CD4-positive, alpha-beta T cell treated with Interleukin-17A for 1 hour (primary cell): ENCODE measurements at regions not wholly inside any gene's neighbourhood (a gene's known extent, or its start where the extent isn't known, plus 50 kb on each side); places are given as distances from the start of the nearest gene placed in this dataset.
"Not testable (repeated sequence)": the region's sequence is repeated elsewhere in the genome, so short reads cannot be mapped to it uniquely, and the experiment has no call there.

Experiments
- DNase-seq: peaks from one replicate; pipeline ENCODE4 v3.0.0-alpha.2; 2020

- DNase-seq, result no peak
Measured at GRCh38 chr9:19926774-19927173, 137.9 kb upstream of the SLC24A2 start.

- DNase-seq, result peak; percentile 84
Measured at GRCh38 chr9:19925674-19926503, 137.1 kb upstream of the SLC24A2 start.

GRCh38 chr9:19924080-19924479 lies 135.2 kb upstream of the SLC24A2 start:
- DNase-seq, result no peak

- DNase-seq, result no peak
Measured at GRCh38 chr9:19922476-19923118, 133.8 kb upstream of the SLC24A2 start.

GRCh38 chr9:19920401-19920800 lies 131.6 kb upstream of the SLC24A2 start:
- no peak for DNase-seq

GRCh38 chr9:19918630-19919029 lies 129.8 kb upstream of the SLC24A2 start:
- DNase-seq, result no peak

GRCh38 chr9:19914044-19914443 lies 125.2 kb upstream of the SLC24A2 start:
- DNase-seq, result no peak

GRCh38 chr9:19913151-19913550 lies 124.3 kb upstream of the SLC24A2 start:
- no peak for DNase-seq

GRCh38 chr9:19903076-19903475 lies 114.2 kb upstream of the SLC24A2 start:
- DNase-seq, result no peak

- DNase-seq, result no peak
Measured at GRCh38 chr9:19901586-19901985, 112.7 kb upstream of the SLC24A2 start.

GRCh38 chr9:19896161-19896560 lies 107.3 kb upstream of the SLC24A2 start:
- DNase-seq, result no peak

- not testable (repeated sequence) for DNase-seq
Measured at GRCh38 chr9:19895578-19895977, 106.7 kb upstream of the SLC24A2 start.

GRCh38 chr9:19895006-19895405 lies 106.2 kb upstream of the SLC24A2 start:
- DNase-seq, result no peak

- no peak for DNase-seq
Measured at GRCh38 chr9:19885608-19886007, 96.8 kb upstream of the SLC24A2 start.

GRCh38 chr9:19879062-19879461 lies 90.2 kb upstream of the SLC24A2 start:
- DNase-seq, result no peak

GRCh38 chr9:19876569-19877316 lies 87.9 kb upstream of the SLC24A2 start:
- DNase-seq, result no peak

GRCh38 chr9:19875291-19875920 lies 86.6 kb upstream of the SLC24A2 start:
- DNase-seq, result no peak

- not testable (repeated sequence) for DNase-seq
Measured at GRCh38 chr9:19873188-19873587, 84.4 kb upstream of the SLC24A2 start.

- no peak for DNase-seq
Measured at GRCh38 chr9:19870988-19871387, 82.2 kb upstream of the SLC24A2 start.

- no peak for DNase-seq
Measured at GRCh38 chr9:19840953-19841352, 52.1 kb upstream of the SLC24A2 start.
